ENCODE measurements at regions not wholly inside any gene's neighbourhood (a gene's known extent, or its start where the extent isn't known, plus 50 kb on each side); places are given as distances from the start of the nearest gene placed in this dataset.

- TF ChIP-seq CTCF (conservative IDR thresholded peaks at IDR 0.05) (no peak), EZH2 (IDR thresholded peaks at IDR 0.05; ENCODE audit: low read depth) (no peak)
Measured at GRCh38 chr12:66063916-66064315, 66.6 kb downstream of the LLPH start.

All from PC-9 (cell line).